ENCODE measurements at regions not wholly inside any gene's neighbourhood (a gene's known extent, or its start where the extent isn't known, plus 50 kb on each side); places are given as distances from the start of the nearest gene placed in this dataset.

DNA sequence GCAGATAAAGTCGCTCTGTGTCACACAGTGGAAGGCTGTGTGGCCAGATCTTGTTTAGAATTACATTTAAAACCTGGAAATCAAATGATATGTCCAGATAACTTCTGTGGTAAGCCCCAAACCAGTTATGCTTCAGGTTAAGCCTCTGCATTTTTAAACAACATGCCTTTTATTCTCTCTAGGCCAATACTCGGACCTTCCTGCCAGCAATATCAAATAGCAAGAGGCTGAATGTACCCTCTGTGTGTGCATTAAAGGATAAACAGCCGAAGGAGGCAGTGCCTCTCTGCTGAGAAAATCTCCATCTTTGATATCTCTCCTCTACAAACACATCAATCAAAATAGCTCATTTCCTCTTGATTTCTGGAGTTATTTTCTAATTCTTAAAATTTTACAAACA lies 67.1 kb upstream of the TMEM260 start:
- no peak for DNase-seq

GRCh38 chr14:56514663-56515371 lies 64.8 kb upstream of the TMEM260 start:
- DNase-seq: no peak

DNA sequence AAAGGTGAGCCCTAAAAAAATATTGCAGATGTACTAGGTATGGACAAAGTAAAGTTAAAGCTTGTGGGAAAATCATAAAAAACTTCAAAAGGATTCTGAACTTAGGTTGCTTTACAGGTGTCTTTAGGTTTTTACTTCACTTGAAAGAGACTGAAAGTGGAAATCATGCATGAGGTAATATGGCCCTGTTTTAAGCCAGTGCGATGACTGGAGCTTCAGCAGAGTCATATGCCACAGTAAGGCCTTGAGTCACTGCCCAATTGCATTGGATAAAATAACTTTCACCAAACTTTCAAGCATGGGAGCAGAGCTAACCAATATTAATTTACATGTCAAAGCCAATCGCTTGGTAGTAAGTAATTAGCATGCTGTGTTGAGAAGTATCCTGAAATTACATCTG lies 63.9 kb upstream of the TMEM260 start:
- no peak for DNase-seq

- DNase-seq: no peak
Measured at GRCh38 chr14:56522403-56522802, 57.2 kb upstream of the TMEM260 start.

DNA sequence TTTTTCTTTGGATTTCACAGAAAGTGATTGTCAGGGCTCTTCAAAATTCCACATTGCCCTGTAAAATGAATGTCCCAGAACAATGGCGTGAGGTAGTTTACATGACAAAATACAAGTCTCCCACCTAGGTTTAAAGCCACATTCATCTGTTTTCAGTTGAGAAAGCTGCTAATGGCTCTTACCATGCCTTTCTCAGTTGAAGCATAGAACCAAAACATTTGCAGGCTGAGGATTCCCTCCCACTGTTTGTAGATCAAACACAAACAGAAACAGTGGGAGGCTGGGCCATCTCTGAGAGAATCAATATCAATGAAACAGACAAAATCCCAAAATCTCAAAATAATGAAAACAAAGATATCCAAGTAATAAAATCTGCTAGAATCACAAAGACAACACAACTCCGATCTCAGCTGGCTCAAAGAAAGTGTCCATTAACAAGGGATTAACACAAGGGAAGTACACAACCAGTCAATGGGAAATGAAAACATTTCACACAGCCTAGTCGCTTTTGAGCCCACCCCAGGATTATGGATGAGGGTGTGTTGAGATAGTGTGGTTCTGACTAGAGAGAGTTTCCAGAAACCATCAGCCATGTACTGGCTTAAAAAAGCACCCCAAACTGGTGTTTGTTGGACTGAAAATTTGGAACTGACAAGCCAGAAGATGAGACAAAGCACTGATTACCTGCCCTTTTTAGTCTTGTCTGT lies 54.5 kb upstream of the TMEM260 start:
- no peak for DNase-seq

GRCh38 chr14:56528927-56529326 lies 50.7 kb upstream of the TMEM260 start:
- no peak for DNase-seq
